ENCODE measurements at regions not wholly inside any gene's neighbourhood (a gene's known extent, or its start where the extent isn't known, plus 50 kb on each side); places are given as distances from the start of the nearest gene placed in this dataset.

DNA sequence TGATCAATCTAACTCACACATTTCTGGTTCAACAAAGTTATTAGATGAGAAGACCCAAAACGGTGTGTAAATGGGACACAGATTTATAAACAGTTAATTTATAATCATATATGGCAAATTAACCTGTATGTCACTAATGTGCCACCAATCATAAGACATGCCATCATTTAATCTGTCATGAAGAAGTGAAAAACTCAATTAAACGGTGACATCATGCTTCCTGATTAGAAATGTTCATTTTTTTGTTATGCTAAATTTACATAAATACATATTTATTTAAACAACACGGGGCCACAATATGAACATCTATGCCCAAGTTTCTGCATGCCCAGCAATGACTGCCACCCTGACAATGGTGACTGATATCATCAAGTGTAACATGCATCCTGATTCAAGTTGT lies 164.1 kb upstream of the EEA1 start:
- TF ChIP-seq, protein P1, sequence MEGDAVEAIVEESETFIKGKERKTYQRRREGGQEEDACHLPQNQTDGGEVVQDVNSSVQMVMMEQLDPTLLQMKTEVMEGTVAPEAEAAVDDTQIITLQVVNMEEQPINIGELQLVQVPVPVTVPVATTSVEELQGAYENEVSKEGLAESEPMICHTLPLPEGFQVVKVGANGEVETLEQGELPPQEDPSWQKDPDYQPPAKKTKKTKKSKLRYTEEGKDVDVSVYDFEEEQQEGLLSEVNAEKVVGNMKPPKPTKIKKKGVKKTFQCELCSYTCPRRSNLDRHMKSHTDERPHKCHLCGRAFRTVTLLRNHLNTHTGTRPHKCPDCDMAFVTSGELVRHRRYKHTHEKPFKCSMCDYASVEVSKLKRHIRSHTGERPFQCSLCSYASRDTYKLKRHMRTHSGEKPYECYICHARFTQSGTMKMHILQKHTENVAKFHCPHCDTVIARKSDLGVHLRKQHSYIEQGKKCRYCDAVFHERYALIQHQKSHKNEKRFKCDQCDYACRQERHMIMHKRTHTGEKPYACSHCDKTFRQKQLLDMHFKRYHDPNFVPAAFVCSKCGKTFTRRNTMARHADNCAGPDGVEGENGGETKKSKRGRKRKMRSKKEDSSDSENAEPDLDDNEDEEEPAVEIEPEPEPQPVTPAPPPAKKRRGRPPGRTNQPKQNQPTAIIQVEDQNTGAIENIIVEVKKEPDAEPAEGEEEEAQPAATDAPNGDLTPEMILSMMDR (conservative IDR thresholded peaks at IDR 0.05; ENCODE audit: low read length): no peak
- TF ChIP-seq EZH2phosphoT487 (IDR thresholded peaks at IDR 0.05; ENCODE audit: borderline replicate concordance): no peak
